Type B pancreatic cell (in vitro differentiated cells): ENCODE measurements at regions not wholly inside any gene's neighbourhood (a gene's known extent, or its start where the extent isn't known, plus 50 kb on each side); places are given as distances from the start of the nearest gene placed in this dataset.
"Not testable (repeated sequence)": the region's sequence is repeated elsewhere in the genome, so short reads cannot be mapped to it uniquely, and the experiment has no call there.

Experiments used
- DNase-seq: peaks from one replicate; pipeline ENCODE4 v3.0.0; 2021; ENCODE audit warnings: mixed read lengths; ENCODE audit not compliant: unreplicated experiment; ENCODE audit errors: extremely low spot score
- H3K27ac Mint-ChIP-seq: 2 replicates; pipeline ENCODE4 v1.8.0; 2021; ENCODE audit warnings: mild to moderate bottlenecking, mixed read lengths
- H3K27me3 Mint-ChIP-seq: 2 replicates; pipeline ENCODE4 v1.8.0; 2021; ENCODE audit warnings: mixed read lengths
- H3K36me3 Mint-ChIP-seq: 2 replicates; pipeline ENCODE4 v1.8.0; 2021; ENCODE audit warnings: mixed read lengths
- H3K4me1 Mint-ChIP-seq: one replicate; pipeline ENCODE4 v1.8.0; 2021; ENCODE audit warnings: mixed read lengths; ENCODE audit not compliant: unreplicated experiment
- H3K4me3 Mint-ChIP-seq: 2 replicates; pipeline ENCODE4 v1.8.0; 2021; ENCODE audit warnings: mild to moderate bottlenecking, mixed read lengths
- H3K9me3 Mint-ChIP-seq: 2 replicates; pipeline ENCODE4 v1.8.0; 2021; ENCODE audit warnings: mixed read lengths
- CTCF ChIP-seq: fragments of 200-600 bp; sonication (generic); conservative IDR thresholded peaks from 2 replicates; pipeline ENCODE4 v1.5.0; 2021; ENCODE audit warnings: antibody characterized with exemption, mild to moderate bottlenecking

GRCh38 chr14:85188836-85189235 lies 341.1 kb upstream of the FLRT2 start:
- H3K27ac Mint-ChIP-seq = no peak overlapping the region
- H3K27me3 Mint-ChIP-seq = no peaks in the 10 kb centered on the region
- no peak overlapping the region for H3K4me3 Mint-ChIP-seq
- no peaks in the 10 kb centered on the region for H3K4me1 Mint-ChIP-seq
- DNase-seq = no peak
- no peaks in the 10 kb centered on the region for H3K36me3 Mint-ChIP-seq
- peaks cover 5% of the 10 kb centered on the region for H3K9me3 Mint-ChIP-seq
- no peak for TF ChIP-seq CTCF

- not testable (repeated sequence) for H3K4me3 Mint-ChIP-seq, H3K4me1 Mint-ChIP-seq, H3K27ac Mint-ChIP-seq, H3K27me3 Mint-ChIP-seq, H3K9me3 Mint-ChIP-seq, DNase-seq, H3K36me3 Mint-ChIP-seq
Observed at GRCh38 chr14:85189253-85189652, 340.7 kb upstream of the FLRT2 start.

DNA sequence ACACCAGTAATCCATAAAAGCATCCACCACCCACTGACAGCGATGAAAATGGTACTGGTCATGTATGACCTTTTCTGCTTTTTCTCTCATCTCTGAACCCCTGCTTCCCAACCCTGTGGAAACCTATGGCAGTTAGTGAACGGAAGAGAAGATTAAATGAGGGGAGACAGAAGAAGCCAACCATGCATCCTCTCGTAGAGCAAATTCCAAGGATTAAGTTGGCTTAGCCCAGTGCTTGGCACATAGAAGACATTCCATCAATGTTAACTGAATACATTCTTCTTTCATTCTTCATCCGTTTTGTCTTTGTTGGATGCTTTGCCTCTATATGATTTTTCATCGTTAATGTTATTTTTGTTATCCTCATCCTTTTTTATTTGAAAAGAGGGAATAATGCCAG lies 339.7 kb upstream of the FLRT2 start:
- no peak for TF ChIP-seq CTCF
- H3K27me3 Mint-ChIP-seq = peaks cover 4% of the 10 kb centered on the region
- no peak overlapping the region for H3K4me3 Mint-ChIP-seq
- H3K27ac Mint-ChIP-seq = no peak overlapping the region
- no peak for DNase-seq
- H3K36me3 Mint-ChIP-seq = no peaks in the 10 kb centered on the region
- H3K4me1 Mint-ChIP-seq = no peaks in the 10 kb centered on the region
- peaks cover 7% of the 10 kb centered on the region for H3K9me3 Mint-ChIP-seq

GRCh38 chr14:85191986-85192385 lies 338.0 kb upstream of the FLRT2 start:
- TF ChIP-seq CTCF = no peak
- H3K9me3 Mint-ChIP-seq = peaks cover 7% of the 10 kb centered on the region
- H3K36me3 Mint-ChIP-seq = no peaks in the 10 kb centered on the region
- DNase-seq = no peak
- H3K4me3 Mint-ChIP-seq = no peak overlapping the region
- H3K27ac Mint-ChIP-seq = no peak overlapping the region
- H3K4me1 Mint-ChIP-seq = no peaks in the 10 kb centered on the region
- peaks cover 4% of the 10 kb centered on the region for H3K27me3 Mint-ChIP-seq

- peaks cover 8% of the 10 kb centered on the region for H3K4me1 Mint-ChIP-seq
- TF ChIP-seq CTCF = peak; percentile 68
- H3K36me3 Mint-ChIP-seq = no peaks in the 10 kb centered on the region
- H3K27me3 Mint-ChIP-seq = peaks cover 4% of the 10 kb centered on the region
- no peak overlapping the region for H3K27ac Mint-ChIP-seq
- no peak for DNase-seq
- H3K4me3 Mint-ChIP-seq = no peak overlapping the region
- peaks cover 7% of the 10 kb centered on the region for H3K9me3 Mint-ChIP-seq
Observed at GRCh38 chr14:85195872-85196477, 334.0 kb upstream of the FLRT2 start.

DNA sequence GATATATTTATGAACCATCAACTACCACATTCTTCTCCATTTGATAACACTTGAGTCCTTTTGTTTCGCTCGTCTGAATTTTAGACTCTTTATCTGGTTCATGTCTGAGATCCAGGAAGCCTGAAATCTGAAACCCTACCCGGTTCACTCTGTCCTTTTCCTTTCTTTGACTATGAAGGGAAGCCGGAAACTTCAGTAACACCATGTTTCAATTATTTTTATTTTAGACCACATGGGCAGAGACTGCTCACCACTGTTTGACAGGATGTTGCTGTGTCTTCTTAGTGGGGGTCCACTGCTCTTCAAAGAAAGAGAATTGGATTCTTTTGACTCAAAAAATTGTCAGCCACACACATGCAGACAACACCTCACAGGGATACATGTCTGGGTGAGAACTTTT lies 331.9 kb upstream of the FLRT2 start:
- Mint-ChIP-seq H3K36me3 (no peaks in the 10 kb centered on the region), H3K4me3 (no peak overlapping the region), H3K9me3 (peaks cover 7% of the 10 kb centered on the region), H3K27ac (no peak overlapping the region), H3K4me1 (peaks cover 13% of the 10 kb centered on the region), H3K27me3 (peaks cover 7% of the 10 kb centered on the region)
- DNase-seq = no peak
- TF ChIP-seq CTCF = no peak
